ENCODE measurements at regions not wholly inside any gene's neighbourhood (a gene's known extent, or its start where the extent isn't known, plus 50 kb on each side); places are given as distances from the start of the nearest gene placed in this dataset.

- Histone ChIP-seq H3K4me2 (no peak overlapping the region), H3K36me3 (replicated peaks; ENCODE audit: insufficient read depth, low read depth) (no peaks in the 10 kb centered on the region), H3K4me1 (ENCODE audit: insufficient read depth) (no peaks in the 10 kb centered on the region), H3K27ac (no peak overlapping the region), H2AFZ (no peak overlapping the region), H3K9me2 (replicated peaks; ENCODE audit: insufficient read depth) (no peaks in the 10 kb centered on the region), H3K4me3 (no peak overlapping the region), H4K20me1 (ENCODE audit: insufficient read depth, poor library complexity, severe bottlenecking) (no peaks in the 10 kb centered on the region), H3K79me2 (no peaks in the 10 kb centered on the region), H3K27me3 (no peaks in the 10 kb centered on the region), H3K9me3 (ENCODE audit: low read depth) (no peaks in the 10 kb centered on the region)
- TF ChIP-seq EZH2phosphoT487 (IDR thresholded peaks at IDR 0.05; ENCODE audit: low read depth, severe bottlenecking, unreplicated experiment), result no peak
- no peak for TF ChIP-seq EZH2 (IDR thresholded peaks at IDR 0.05; ENCODE audit: borderline replicate concordance)
- TF ChIP-seq CTCF (IDR thresholded peaks at IDR 0.05; ENCODE audit: poor library complexity), result no peak
- no peak for DNase-seq (ENCODE audit: low spot score)
- WGBS (ENCODE audit: low lambda C conversion rate, missing lambda C conversion rate), result 95% methylated on average over 1 of the region's 1 CpG
Observed at GRCh38 chr12:30120522-30120921, 336.8 kb upstream of the TMTC1 start.

GRCh38 chr12:30117483-30117882 lies 333.7 kb upstream of the TMTC1 start:
- Histone ChIP-seq H3K9me3 (ENCODE audit: low read depth) (no peaks in the 10 kb centered on the region), H3K4me3 (no peak overlapping the region), H3K4me2 (no peak overlapping the region), H3K79me2 (no peaks in the 10 kb centered on the region), H3K27me3 (no peaks in the 10 kb centered on the region), H3K27ac (no peak overlapping the region), H3K9me2 (replicated peaks; ENCODE audit: insufficient read depth) (no peaks in the 10 kb centered on the region), H3K4me1 (ENCODE audit: insufficient read depth) (no peaks in the 10 kb centered on the region), H2AFZ (no peak overlapping the region), H4K20me1 (ENCODE audit: insufficient read depth, poor library complexity, severe bottlenecking) (no peaks in the 10 kb centered on the region), H3K36me3 (replicated peaks; ENCODE audit: insufficient read depth, low read depth) (no peaks in the 10 kb centered on the region)
- WGBS (ENCODE audit: low lambda C conversion rate, missing lambda C conversion rate), result 94% methylated on average over 2 of the region's 2 CpGs
- DNase-seq (ENCODE audit: low spot score), result no peak
- TF ChIP-seq CTCF (IDR thresholded peaks at IDR 0.05; ENCODE audit: poor library complexity), result no peak
- no peak for TF ChIP-seq EZH2phosphoT487 (IDR thresholded peaks at IDR 0.05; ENCODE audit: low read depth, severe bottlenecking, unreplicated experiment)
- no peak for TF ChIP-seq EZH2 (IDR thresholded peaks at IDR 0.05; ENCODE audit: borderline replicate concordance)

- WGBS (ENCODE audit: low lambda C conversion rate, missing lambda C conversion rate), result 56% methylated on average over 2 of the region's 2 CpGs
- Histone ChIP-seq H3K79me2 (no peaks in the 10 kb centered on the region), H2AFZ (no peak overlapping the region), H3K9me2 (replicated peaks; ENCODE audit: insufficient read depth) (no peaks in the 10 kb centered on the region), H3K27ac (no peak overlapping the region), H3K4me3 (no peak overlapping the region), H3K9me3 (ENCODE audit: low read depth) (no peaks in the 10 kb centered on the region), H3K36me3 (replicated peaks; ENCODE audit: insufficient read depth, low read depth) (no peaks in the 10 kb centered on the region), H4K20me1 (ENCODE audit: insufficient read depth, poor library complexity, severe bottlenecking) (no peaks in the 10 kb centered on the region), H3K4me2 (no peak overlapping the region), H3K4me1 (ENCODE audit: insufficient read depth) (no peaks in the 10 kb centered on the region), H3K27me3 (no peaks in the 10 kb centered on the region)
- TF ChIP-seq EZH2phosphoT487 (IDR thresholded peaks at IDR 0.05; ENCODE audit: low read depth, severe bottlenecking, unreplicated experiment) (no peak), CTCF (IDR thresholded peaks at IDR 0.05; ENCODE audit: poor library complexity) (no peak), EZH2 (IDR thresholded peaks at IDR 0.05; ENCODE audit: borderline replicate concordance) (no peak)
- DNase-seq (ENCODE audit: low spot score), result no peak
Observed at GRCh38 chr12:30111719-30112118, 328.0 kb upstream of the TMTC1 start.
